NCI-H2081 (cell line): ENCODE measurements at regions not wholly inside any gene's neighbourhood (a gene's known extent, or its start where the extent isn't known, plus 50 kb on each side); places are given as distances from the start of the nearest gene placed in this dataset.

Source experiments
- DNase-seq, 2 experiments: peaks; one replicate each; lab custom pipeline; 2025; lab: John Stamatoyannopoulos, UW

GRCh38 chr10:44853796-44854195, 57.3 kb upstream of the TMEM72 start:
- no peak for DNase-seq

- no peak for DNase-seq
These were observed 56.3 kb upstream of the TMEM72 start for GRCh38 chr10:44854693-44855350.

GRCh38 chr10:44856696-44857095, 54.4 kb upstream of the TMEM72 start:
- DNase-seq = no peak

- peak in 1 of 2 experiments; percentile 5 for DNase-seq
These were observed 53.6 kb upstream of the TMEM72 start for GRCh38 chr10:44857363-44858016.

GRCh38 chr10:44858017-44858371, 53.1 kb upstream of the TMEM72 start:
- no peak for DNase-seq

- DNase-seq = no peak
These were observed 52.1 kb upstream of the TMEM72 start for GRCh38 chr10:44858988-44859387.

GRCh38 chr10:44859546-44860285, 51.4 kb upstream of the TMEM72 start:
- DNase-seq = no peak

GRCh38 chr10:44860811-44861736, 50.1 kb upstream of the TMEM72 start:
- no peak for DNase-seq
